GM12801 (cell line): ENCODE measurements at regions not wholly inside any gene's neighbourhood (a gene's known extent, or its start where the extent isn't known, plus 50 kb on each side); places are given as distances from the start of the nearest gene placed in this dataset.

Experiments
- TF ChIP-seq, protein P1 (sequence below): IDR thresholded peaks from one replicate; pipeline ENCODE4 v1.5.1; 2011; ENCODE audit warnings: control low read depth; ENCODE audit not compliant: insufficient read length; ENCODE audit errors: extremely low read depth

DNA sequence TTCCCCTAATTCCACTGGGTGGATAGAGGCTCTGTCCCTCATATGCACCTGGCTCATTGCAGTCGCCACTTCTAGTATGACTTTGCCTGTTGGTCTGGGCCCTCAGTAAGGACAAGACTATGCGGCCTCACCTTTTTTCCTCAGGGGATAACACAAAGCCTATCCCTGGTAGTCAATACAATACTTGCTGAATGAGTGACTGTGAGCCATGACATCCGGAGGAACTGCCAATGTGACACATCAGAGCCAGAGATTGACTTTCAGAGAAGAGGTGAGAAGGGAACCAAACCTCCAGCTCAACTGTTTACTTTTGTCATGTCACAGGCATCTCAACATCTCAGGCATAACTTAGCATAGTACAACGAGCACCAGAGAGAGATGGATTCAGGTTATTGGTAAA is 371.3 kb downstream of the DMRT2 start:
- TF ChIP-seq, protein P1, sequence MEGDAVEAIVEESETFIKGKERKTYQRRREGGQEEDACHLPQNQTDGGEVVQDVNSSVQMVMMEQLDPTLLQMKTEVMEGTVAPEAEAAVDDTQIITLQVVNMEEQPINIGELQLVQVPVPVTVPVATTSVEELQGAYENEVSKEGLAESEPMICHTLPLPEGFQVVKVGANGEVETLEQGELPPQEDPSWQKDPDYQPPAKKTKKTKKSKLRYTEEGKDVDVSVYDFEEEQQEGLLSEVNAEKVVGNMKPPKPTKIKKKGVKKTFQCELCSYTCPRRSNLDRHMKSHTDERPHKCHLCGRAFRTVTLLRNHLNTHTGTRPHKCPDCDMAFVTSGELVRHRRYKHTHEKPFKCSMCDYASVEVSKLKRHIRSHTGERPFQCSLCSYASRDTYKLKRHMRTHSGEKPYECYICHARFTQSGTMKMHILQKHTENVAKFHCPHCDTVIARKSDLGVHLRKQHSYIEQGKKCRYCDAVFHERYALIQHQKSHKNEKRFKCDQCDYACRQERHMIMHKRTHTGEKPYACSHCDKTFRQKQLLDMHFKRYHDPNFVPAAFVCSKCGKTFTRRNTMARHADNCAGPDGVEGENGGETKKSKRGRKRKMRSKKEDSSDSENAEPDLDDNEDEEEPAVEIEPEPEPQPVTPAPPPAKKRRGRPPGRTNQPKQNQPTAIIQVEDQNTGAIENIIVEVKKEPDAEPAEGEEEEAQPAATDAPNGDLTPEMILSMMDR: no peak

DNA sequence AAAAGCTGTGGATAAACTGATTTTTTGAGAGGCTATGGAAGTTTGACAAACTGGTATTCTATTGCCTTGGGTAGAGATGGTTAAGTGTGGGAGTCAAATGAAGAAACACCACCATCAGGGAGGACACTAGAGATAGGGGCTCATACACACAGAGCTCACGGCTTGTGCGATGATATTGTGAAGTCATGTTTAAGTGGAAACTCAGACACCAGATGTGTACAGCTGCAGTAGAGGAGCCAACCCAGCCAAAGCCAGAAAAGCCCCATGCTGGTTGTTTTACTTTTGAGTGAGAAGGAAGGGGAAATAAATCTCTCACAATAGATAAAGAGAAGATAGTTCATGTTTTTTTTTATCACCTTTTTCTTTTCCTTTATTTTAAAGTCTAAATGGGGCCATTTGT is 377.7 kb downstream of the DMRT2 start:
- TF ChIP-seq, protein P1: no peak

DNA sequence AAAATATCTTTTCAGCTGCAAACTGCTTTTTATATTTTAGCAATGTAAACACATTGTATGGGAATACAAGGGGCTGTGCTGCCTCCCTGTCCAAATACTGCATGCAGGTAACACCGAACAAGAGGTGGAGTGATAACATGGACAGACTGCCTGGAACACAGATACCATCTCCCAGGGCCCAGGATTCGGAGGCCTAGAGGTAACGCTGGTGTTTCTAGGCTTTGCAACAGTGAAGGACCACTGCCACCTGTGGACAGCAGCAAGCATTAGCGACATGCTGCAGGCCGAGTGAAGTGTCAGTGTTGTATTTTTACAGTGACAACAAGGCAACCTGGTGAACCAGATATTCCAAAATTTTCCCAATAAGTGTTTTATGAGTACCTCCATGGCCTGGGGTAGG is 379.1 kb downstream of the DMRT2 start:
- TF ChIP-seq, protein P1: no peak

DNA sequence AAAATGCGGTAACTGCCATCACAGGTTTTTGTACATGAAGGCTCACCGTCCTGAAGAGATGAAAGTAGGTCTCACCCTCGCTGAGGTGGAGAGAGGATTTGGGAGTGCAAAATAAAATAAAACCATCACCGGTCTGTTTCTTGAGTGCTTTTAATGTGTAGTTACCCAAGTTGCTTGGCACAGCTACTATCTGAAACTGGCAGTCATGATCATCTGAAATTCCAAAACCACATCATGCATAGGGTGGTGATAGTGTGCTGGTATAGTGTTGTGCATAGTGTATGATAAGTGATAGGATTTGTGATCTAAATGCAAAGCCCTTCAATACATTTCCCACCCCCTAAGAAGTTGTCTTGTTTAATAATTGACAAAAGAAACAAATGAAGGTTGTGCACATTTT is 381.3 kb downstream of the DMRT2 start:
- TF ChIP-seq, protein P1: no peak

DNA sequence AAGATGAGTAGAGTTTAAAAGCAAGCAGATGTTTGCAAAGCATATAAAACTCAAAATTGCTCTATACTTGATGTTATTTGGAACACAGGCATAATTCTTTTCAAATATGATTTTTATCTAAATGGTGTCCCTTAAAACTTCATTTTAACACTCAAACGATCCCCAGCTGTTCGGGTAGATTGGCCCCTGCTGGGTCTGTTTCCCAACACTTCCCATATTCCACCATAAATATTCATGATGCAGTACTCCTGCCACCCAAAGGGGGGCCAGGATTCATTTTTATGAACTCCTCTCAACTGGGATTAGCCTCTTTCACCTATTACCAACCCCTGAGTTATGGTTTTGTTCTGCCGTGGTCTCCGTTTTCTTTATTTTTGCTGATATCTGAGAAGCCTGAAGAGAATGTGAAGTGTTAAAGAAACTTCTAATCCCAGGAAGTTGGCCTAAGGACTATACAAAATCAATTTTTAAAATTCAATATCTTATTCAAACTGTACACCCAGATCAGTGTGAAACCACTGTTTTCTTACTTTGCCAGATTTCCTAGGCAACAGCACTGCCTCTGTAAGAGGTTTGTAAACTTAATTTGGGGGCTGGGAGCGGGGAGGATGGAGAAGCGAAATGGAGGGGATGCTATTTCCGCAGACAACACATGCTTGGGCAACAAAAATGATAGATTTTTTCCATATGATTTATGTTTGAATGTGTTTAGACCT is 384.1 kb downstream of the DMRT2 start:
- TF ChIP-seq, protein P1: no peak

DNA sequence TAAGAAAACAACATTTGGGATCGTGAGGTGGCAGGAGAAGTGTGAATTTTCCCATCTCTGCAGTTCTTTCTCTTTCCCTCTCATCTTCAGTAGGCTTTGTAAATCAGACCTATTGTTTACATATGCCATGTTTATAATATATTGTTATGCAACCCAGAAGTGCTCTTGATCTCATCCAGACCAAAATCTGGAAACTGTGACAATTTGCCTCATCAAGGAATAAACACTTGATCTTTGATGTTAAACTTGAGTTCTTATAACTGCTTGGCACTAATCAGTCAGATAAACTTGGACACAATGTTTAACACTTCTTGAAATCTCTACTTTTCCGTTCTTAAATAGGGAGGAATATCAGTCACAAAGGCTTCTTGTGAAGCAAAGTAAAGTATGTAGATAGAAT is 384.7 kb downstream of the DMRT2 start:
- TF ChIP-seq, protein P1: no peak

DNA sequence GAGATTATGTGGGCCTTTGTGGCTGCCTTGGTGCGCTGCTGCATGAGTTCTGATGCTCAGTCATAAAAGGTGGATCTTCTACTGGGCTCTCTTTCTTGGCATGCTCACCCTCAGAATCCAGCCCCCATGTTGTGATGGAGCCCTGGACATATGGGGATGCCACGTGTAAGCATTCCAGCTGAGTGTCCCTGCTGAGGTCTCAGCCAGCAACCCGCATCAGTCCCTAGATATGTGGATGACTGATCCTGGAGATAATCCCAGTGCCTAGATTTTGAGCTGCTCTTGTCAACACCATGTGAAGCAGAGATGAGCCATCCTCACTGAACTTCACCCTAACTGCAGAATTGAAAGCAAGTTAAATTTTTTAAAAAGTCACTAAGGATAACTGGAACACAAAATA is 390.1 kb downstream of the DMRT2 start:
- TF ChIP-seq, protein P1: no peak
